KOPT-K1 (cell line): ENCODE measurements at regions not wholly inside any gene's neighbourhood (a gene's known extent, or its start where the extent isn't known, plus 50 kb on each side); places are given as distances from the start of the nearest gene placed in this dataset.

ENCODE experiments used
- H3K27ac ChIP-seq: fragments of 200-600 bp; sonication (generic); 2 replicates; pipeline ENCODE4 v1.5.1; 2016; ENCODE audit warnings: antibody characterized with exemption, mild to moderate bottlenecking, low read depth, low read length; ENCODE audit not compliant: poor library complexity, severe bottlenecking
- H3K36me3 ChIP-seq: fragments of 200-600 bp; sonication (generic); 2 replicates; pipeline ENCODE4 v1.5.1; 2017; ENCODE audit warnings: antibody characterized with exemption, mild to moderate bottlenecking, low read length, moderate library complexity; ENCODE audit not compliant: insufficient read depth
- H3K9me3 ChIP-seq: fragments of 200-600 bp; sonication (generic); 2 replicates; pipeline ENCODE4 v1.5.1; 2017; ENCODE audit warnings: antibody characterized with exemption, low read length, mild to moderate bottlenecking; ENCODE audit not compliant: insufficient read depth, poor library complexity, severe bottlenecking

GRCh38 chr1:106637566-106637965 is 418.9 kb upstream of the PRMT6 start:
- Histone ChIP-seq H3K27ac (no peak overlapping the region), H3K36me3 (no peaks in the 10 kb centered on the region), H3K9me3 (no peaks in the 10 kb centered on the region)

- H3K36me3 ChIP-seq = no peaks in the 10 kb centered on the region
- no peak overlapping the region for H3K27ac ChIP-seq
- H3K9me3 ChIP-seq = no peaks in the 10 kb centered on the region
Observed at GRCh38 chr1:106646261-106646784, 410.2 kb upstream of the PRMT6 start.

- Histone ChIP-seq H3K36me3 (no peaks in the 10 kb centered on the region), H3K9me3 (no peaks in the 10 kb centered on the region), H3K27ac (no peak overlapping the region)
Observed at GRCh38 chr1:106646816-106647215, 409.7 kb upstream of the PRMT6 start.

- Histone ChIP-seq H3K36me3 (no peaks in the 10 kb centered on the region), H3K9me3 (no peaks in the 10 kb centered on the region), H3K27ac (no peak overlapping the region)
Observed at GRCh38 chr1:106651028-106651762, 405.3 kb upstream of the PRMT6 start.

- Histone ChIP-seq H3K9me3 (no peaks in the 10 kb centered on the region), H3K36me3 (no peaks in the 10 kb centered on the region), H3K27ac (no peak overlapping the region)
Observed at GRCh38 chr1:106659490-106660244, 396.8 kb upstream of the PRMT6 start.

- no peaks in the 10 kb centered on the region for H3K9me3 ChIP-seq
- H3K27ac ChIP-seq = no peak overlapping the region
- H3K36me3 ChIP-seq = no peaks in the 10 kb centered on the region
Observed at GRCh38 chr1:106675558-106675957, 380.9 kb upstream of the PRMT6 start.

GRCh38 chr1:106676021-106676420 is 380.5 kb upstream of the PRMT6 start:
- H3K9me3 ChIP-seq = no peaks in the 10 kb centered on the region
- H3K27ac ChIP-seq = no peak overlapping the region
- no peaks in the 10 kb centered on the region for H3K36me3 ChIP-seq

GRCh38 chr1:106677181-106677580 is 379.3 kb upstream of the PRMT6 start:
- Histone ChIP-seq H3K27ac (no peak overlapping the region), H3K36me3 (no peaks in the 10 kb centered on the region), H3K9me3 (no peaks in the 10 kb centered on the region)

GRCh38 chr1:106677721-106678120 is 378.8 kb upstream of the PRMT6 start:
- Histone ChIP-seq H3K36me3 (no peaks in the 10 kb centered on the region), H3K27ac (no peak overlapping the region), H3K9me3 (no peaks in the 10 kb centered on the region)

- no peaks in the 10 kb centered on the region for H3K9me3 ChIP-seq
- H3K27ac ChIP-seq = no peak overlapping the region
- H3K36me3 ChIP-seq = no peaks in the 10 kb centered on the region
Observed at GRCh38 chr1:106678279-106679050, 378.0 kb upstream of the PRMT6 start.

GRCh38 chr1:106680216-106680615 is 376.3 kb upstream of the PRMT6 start:
- H3K27ac ChIP-seq = no peak overlapping the region
- H3K36me3 ChIP-seq = no peaks in the 10 kb centered on the region
- H3K9me3 ChIP-seq = no peaks in the 10 kb centered on the region

- no peak overlapping the region for H3K27ac ChIP-seq
- H3K9me3 ChIP-seq = no peaks in the 10 kb centered on the region
- no peaks in the 10 kb centered on the region for H3K36me3 ChIP-seq
Observed at GRCh38 chr1:106680776-106681344, 375.6 kb upstream of the PRMT6 start.

GRCh38 chr1:106681939-106682522 is 374.4 kb upstream of the PRMT6 start:
- Histone ChIP-seq H3K9me3 (no peaks in the 10 kb centered on the region), H3K36me3 (no peaks in the 10 kb centered on the region), H3K27ac (no peak overlapping the region)

- no peaks in the 10 kb centered on the region for H3K9me3 ChIP-seq
- H3K36me3 ChIP-seq = no peaks in the 10 kb centered on the region
- H3K27ac ChIP-seq = no peak overlapping the region
Observed at GRCh38 chr1:106688446-106688845, 368.0 kb upstream of the PRMT6 start.
